Adrenal gland (tissue), 9 donors: ENCODE measurements at regions not wholly inside any gene's neighbourhood (a gene's known extent, or its start where the extent isn't known, plus 50 kb on each side); places are given as distances from the start of the nearest gene placed in this dataset.
"Not testable (repeated sequence)": the region's sequence is repeated elsewhere in the genome, so short reads cannot be mapped to it uniquely, and the experiment has no call there.

Experiments used
- DNase-seq, 7 donors: peaks; one replicate each; pipeline ENCODE4 v3.0.0-alpha.2; 2019 to 2020
- H3K27ac ChIP-seq, 5 donors: fragments of 200-600 bp; sonication (generic) in 4 of 5; 1 replicate in 3 of 5; 2 replicates in 2 of 5; pipeline versions ENCODE4 v1.5.1 to v1.8.0; 2016 to 2020; ENCODE audit warnings: mild to moderate bottlenecking in 1 of 5
- H3K27me3 ChIP-seq: fragments of 200-600 bp; 2 replicates; pipeline ENCODE4 v1.8.0; 2021
- H3K36me3 ChIP-seq, 2 donors: fragments of 200-600 bp; replicated peaks in 1 of 2; 1 replicate in 1 of 2; 2 replicates in 1 of 2; pipeline versions ENCODE4 v1.5.1 to v1.8.0; 2018 to 2022
- H3K4me1 ChIP-seq, 2 donors: fragments of 200-600 bp; replicated peaks in 1 of 2; 1 replicate in 1 of 2; 2 replicates in 1 of 2; pipeline versions ENCODE4 v1.5.1 to v1.8.0; 2018 to 2021
- H3K4me3 ChIP-seq, 4 donors: fragments of 200-600 bp; sonication (generic) in 3 of 4; one replicate each; pipeline ENCODE4 v1.5.1; 2016 to 2018
- H3K9me3 ChIP-seq, 3 donors: fragments of 200-600 bp; sonication (generic) in 1 of 3; replicated peaks in 1 of 3; 1 replicate in 2 of 3; 2 replicates in 1 of 3; pipeline versions ENCODE4 v1.5.1 to v1.8.0; 2016 to 2021
- CTCF ChIP-seq, 6 experiments: fragments of 450-650 bp in 4 of 6; fragments of 200-600 bp in 2 of 6; sonication (generic) in 1 of 6; IDR thresholded peaks; 1 replicate in 5 of 6; 2 replicates in 1 of 6; pipeline versions ENCODE4 v1.5.1 to v1.8.0; 2016 to 2021; ENCODE audit warnings: antibody characterized with exemption in 6 of 6, mild to moderate bottlenecking in 2 of 6, moderate library complexity in 1 of 6
- POLR2A ChIP-seq, 2 donors: fragments of 450-650 bp; IDR thresholded peaks; one replicate each; pipeline ENCODE4 v1.6.1; 2017; ENCODE audit warnings: antibody characterized with exemption in 2 of 2, mild to moderate bottlenecking in 2 of 2, moderate library complexity in 1 of 2
- whole genome bisulfite sequencing, 4 donors: extraction: QIAGEN DNeasy Blood & Tissue Kit in 2 of 4; methylation state at CpG; one replicate each; pipeline versions ENCODE4 v1.1.5 to v1.1.7; 2013 to 2017; 5-methylcytosine and 5-hydroxymethylcytosine counted together
- intact Hi-C, 2 donors: fragments of 100-400 bp; cut with DNase I; formaldehyde crosslinking; loops; one replicate each; pipeline versions ENCODE4 v1.14.1 to v1.15.0; 2022 to 2023
- donor health status: healthy with polysubstance abuse.
- donor health status: Bipolar disorder and iron deficiency.
- donor health status: DM: yes; HTN: yes; CAD: no.
- donor health status: DM: no; HTN: no; CAD: no.
- donor health status: DM: no; HTN: no; CAD: no.

GRCh38 chr6:144379356-144379755, 94.2 kb downstream of the UTRN start:
- no peaks in the 10 kb centered on the region for H3K27me3 ChIP-seq
- peak overlapping the region in 2 of 5 donors; percentile 55 to 66 for H3K27ac ChIP-seq
- TF ChIP-seq CTCF (IDR thresholded peaks at IDR 0.05) (no peak), POLR2A (IDR thresholded peaks at IDR 0.05) (no peak)
- no peak overlapping the region for H3K4me3 ChIP-seq
- 85 to 89% (median 88%) methylated on average over 7 of the region's 7 CpGs for WGBS, 4 donors
- peaks cover 21 to 34% of the 10 kb centered on the region in 2 donors for H3K4me1 ChIP-seq
- no peak for DNase-seq
- H3K9me3 ChIP-seq: no peaks in the 10 kb centered on the region
- H3K36me3 ChIP-seq: no peaks in the 10 kb centered on the region
- intact Hi-C loops: no loop called here

- WGBS, 4 donors: 95 to 98% (median 96%) methylated on average over 2 of the region's 2 CpGs
- DNase-seq, H3K36me3 ChIP-seq, H3K9me3 ChIP-seq, H3K27ac ChIP-seq, intact Hi-C loops, H3K27me3 ChIP-seq, H3K4me3 ChIP-seq: not testable (repeated sequence)
- H3K4me1 ChIP-seq: peaks cover 17 to 24% of the 10 kb centered on the region in 2 donors
Measured at GRCh38 chr6:144381499-144381898, 96.4 kb downstream of the UTRN start.

GRCh38 chr6:144383336-144383735, 98.2 kb downstream of the UTRN start:
- WGBS, 4 donors: 97 to 100% (median 98%) methylated on average over 2 of the region's 2 CpGs
- Histone ChIP-seq H3K27me3 (no peaks in the 10 kb centered on the region), H3K27ac (no peak overlapping the region), H3K4me3 (no peak overlapping the region), H3K9me3 (no peaks in the 10 kb centered on the region), H3K36me3 (no peaks in the 10 kb centered on the region), H3K4me1 (peaks cover 7 to 12% of the 10 kb centered on the region in 2 donors)
- no peak for DNase-seq
- intact Hi-C loops: no loop called here
- TF ChIP-seq CTCF (IDR thresholded peaks at IDR 0.05) (no peak), POLR2A (IDR thresholded peaks at IDR 0.05) (no peak)

GRCh38 chr6:144384427-144384826, 99.3 kb downstream of the UTRN start:
- peaks cover 0 to 6% of the 10 kb centered on the region in 2 donors for H3K4me1 ChIP-seq
- no peak for DNase-seq
- no peaks in the 10 kb centered on the region for H3K36me3 ChIP-seq
- no peaks in the 10 kb centered on the region for H3K9me3 ChIP-seq
- no peaks in the 10 kb centered on the region for H3K27me3 ChIP-seq
- intact Hi-C loops: no loop called here
- 95 to 99% (median 97%) methylated on average over 4 of the region's 4 CpGs for WGBS, 4 donors
- no peak overlapping the region for H3K4me3 ChIP-seq
- no peak overlapping the region for H3K27ac ChIP-seq
- TF ChIP-seq POLR2A (IDR thresholded peaks at IDR 0.05): no peak
- no peak for TF ChIP-seq CTCF (IDR thresholded peaks at IDR 0.05)

- H3K36me3 ChIP-seq, intact Hi-C loops, H3K27ac ChIP-seq, H3K9me3 ChIP-seq, H3K27me3 ChIP-seq, DNase-seq, H3K4me3 ChIP-seq, H3K4me1 ChIP-seq: not testable (repeated sequence)
- WGBS, 4 donors: 95 to 96% (median 96%) methylated on average over 7 of the region's 7 CpGs
Measured at GRCh38 chr6:144389474-144389873, 104.3 kb downstream of the UTRN start.
